CD4-positive, alpha-beta T cell treated with Interferon alpha-2 for 1 hour (primary cell): ENCODE measurements at regions not wholly inside any gene's neighbourhood (a gene's known extent, or its start where the extent isn't known, plus 50 kb on each side); places are given as distances from the start of the nearest gene placed in this dataset.
"Not testable (repeated sequence)": the region's sequence is repeated elsewhere in the genome, so short reads cannot be mapped to it uniquely, and the experiment has no call there.

Experiments used
- DNase-seq, 2 donors: peaks; one replicate each; pipeline ENCODE4 v3.0.0-alpha.2; 2020 to 2022

GRCh38 chr13:87604437-87604836 is 66.7 kb upstream of the SLITRK5 start:
- not testable (repeated sequence) for DNase-seq

GRCh38 chr13:87607266-87607665 is 63.9 kb upstream of the SLITRK5 start:
- no peak for DNase-seq

- DNase-seq: no peak
Measured at GRCh38 chr13:87614276-87614675, 56.9 kb upstream of the SLITRK5 start.
